ENCODE measurements at regions not wholly inside any gene's neighbourhood (a gene's known extent, or its start where the extent isn't known, plus 50 kb on each side); places are given as distances from the start of the nearest gene placed in this dataset.

DNA sequence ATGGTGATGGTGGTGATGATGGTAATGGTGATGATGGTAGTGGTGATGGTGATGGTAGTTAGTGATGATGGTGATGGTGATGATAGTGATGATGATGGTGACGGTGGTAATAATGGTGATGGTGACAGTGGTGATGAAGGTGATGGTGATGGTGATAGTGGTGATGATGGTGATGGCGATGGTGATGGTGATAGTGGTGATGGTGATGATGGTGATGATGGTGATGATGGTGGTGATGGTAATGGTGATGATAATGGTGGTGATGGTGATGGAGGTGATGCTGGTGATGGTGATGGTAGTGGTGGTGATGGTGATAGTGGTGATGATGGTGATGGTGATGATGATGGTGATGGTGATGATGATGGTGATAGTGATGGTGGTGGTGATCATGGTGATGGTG is 148.7 kb upstream of the TNRC6C start:
- no peak for DNase-seq (ENCODE audit: low read depth in 3 of 3, low spot score in 2 of 3)

GRCh38 chr17:77810536-77810935 is 148.0 kb upstream of the TNRC6C start:
- DNase-seq (ENCODE audit: low read depth in 3 of 3, low spot score in 2 of 3) = no peak

- DNase-seq (ENCODE audit: low read depth in 3 of 3, low spot score in 2 of 3) = no peak
Observed at GRCh38 chr17:77811521-77811920, 147.0 kb upstream of the TNRC6C start.

GRCh38 chr17:77814091-77814772 is 144.3 kb upstream of the TNRC6C start:
- no peak for DNase-seq (ENCODE audit: low read depth in 3 of 3, low spot score in 2 of 3)

- no peak for DNase-seq (ENCODE audit: low read depth in 3 of 3, low spot score in 2 of 3)
Observed at GRCh38 chr17:77815127-77815905, 143.2 kb upstream of the TNRC6C start.

DNA sequence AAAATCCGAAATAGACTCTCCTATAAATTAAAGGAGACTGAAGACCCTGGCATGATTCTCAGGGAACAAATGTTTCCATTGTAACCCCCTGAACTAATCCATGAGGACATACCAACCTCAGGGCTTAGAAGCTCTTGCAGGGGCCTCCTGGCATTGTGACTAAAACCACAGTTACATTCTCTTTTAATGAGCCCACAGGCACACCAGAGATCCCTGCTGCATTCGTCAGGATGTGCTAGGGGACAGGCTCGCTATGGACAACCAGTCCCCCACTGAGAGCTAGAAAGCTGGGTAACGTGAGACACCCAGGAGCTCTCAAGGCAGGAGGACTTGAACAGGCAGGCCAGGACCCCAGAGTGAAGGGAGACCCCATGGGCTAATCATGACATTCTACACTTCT is 140.6 kb upstream of the TNRC6C start:
- no peak for DNase-seq (ENCODE audit: low read depth in 3 of 3, low spot score in 2 of 3)

DNA sequence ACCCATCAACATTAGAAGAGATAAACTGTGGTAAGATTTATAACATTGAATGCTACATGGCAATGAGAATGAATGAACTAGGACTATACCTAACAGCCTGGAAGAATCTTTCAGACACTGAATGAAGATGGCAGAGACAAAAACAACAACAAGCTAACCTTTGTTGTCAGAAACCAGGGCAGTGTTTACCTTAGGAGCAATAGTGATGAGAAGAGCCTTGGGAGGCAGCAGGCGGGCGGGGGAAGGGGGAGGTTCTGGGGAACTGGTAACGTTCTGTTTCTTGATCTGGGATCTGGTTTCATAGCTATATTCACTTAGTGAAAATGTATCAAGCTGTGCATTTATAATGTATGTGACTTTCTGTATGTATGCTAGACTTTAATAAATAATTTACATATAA is 139.0 kb upstream of the TNRC6C start:
- no peak for DNase-seq (ENCODE audit: low read depth in 3 of 3, low spot score in 2 of 3)

GRCh38 chr17:77821114-77821513 is 137.4 kb upstream of the TNRC6C start:
- no peak for DNase-seq (ENCODE audit: low read depth in 3 of 3, low spot score in 2 of 3)

DNA sequence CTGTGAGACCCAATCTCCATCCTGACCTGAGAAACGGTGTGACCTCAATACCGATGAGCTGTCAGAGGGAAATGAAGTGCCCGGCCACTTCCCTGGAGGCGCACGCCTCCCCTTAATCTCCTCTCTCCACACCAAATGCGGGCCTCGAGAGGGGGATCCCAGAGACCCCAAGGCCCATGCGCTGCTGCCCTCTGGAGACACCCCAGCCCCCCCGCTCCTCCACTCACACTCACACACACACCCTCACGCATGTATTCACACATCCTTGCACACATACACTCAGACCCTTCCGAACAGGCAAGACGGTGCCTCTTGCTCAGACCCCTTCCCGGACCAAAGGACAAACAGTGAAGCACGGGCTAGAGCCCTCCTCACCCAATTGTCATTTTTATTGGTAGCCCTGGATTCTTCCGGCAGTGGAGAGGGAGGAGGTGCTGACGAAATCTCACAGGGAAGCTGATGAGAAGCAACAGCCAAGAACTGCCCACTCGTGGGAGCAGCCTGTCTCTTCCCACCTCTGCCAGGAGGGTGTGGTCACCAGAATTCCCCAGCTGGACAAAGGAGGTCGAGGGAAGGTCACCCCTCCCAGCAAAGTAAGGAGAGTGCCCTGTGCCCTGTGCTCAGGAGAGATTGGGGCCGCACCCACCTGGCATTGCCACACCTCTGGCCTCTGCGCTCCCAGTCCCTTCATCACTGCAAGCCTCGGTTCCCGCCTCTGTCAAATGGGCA is 136.0 kb upstream of the TNRC6C start:
- no peak for DNase-seq (ENCODE audit: low read depth in 3 of 3, low spot score in 2 of 3)

GRCh38 chr17:77824102-77824779 is 134.3 kb upstream of the TNRC6C start:
- no peak for DNase-seq (ENCODE audit: low read depth in 3 of 3, low spot score in 2 of 3)

DNA sequence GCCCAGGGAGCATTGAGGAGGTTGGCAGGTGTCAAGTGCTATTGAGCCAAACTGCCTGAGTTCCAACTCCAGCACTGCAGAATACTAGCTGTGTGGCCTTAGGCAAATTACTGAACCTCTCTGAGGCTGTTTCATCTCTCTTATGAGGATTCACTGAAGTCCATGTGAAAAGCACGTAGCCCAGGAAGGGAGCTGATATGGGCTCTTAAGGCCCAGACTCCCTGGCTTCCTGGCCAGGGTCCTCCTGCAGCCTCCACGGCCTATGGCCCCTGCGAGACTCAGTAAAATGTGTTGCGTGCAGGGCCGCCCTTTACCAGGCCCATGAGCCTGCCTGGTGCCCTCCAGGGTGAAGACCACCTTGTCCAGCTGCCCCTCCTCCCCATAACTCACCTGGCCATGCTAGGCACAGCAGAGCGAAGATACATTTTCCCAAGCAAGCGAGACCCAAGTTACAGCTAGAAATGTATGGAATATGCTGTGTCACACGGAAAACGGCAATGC is 133.7 kb upstream of the TNRC6C start:
- no peak for DNase-seq (ENCODE audit: low read depth in 3 of 3, low spot score in 2 of 3)

DNA sequence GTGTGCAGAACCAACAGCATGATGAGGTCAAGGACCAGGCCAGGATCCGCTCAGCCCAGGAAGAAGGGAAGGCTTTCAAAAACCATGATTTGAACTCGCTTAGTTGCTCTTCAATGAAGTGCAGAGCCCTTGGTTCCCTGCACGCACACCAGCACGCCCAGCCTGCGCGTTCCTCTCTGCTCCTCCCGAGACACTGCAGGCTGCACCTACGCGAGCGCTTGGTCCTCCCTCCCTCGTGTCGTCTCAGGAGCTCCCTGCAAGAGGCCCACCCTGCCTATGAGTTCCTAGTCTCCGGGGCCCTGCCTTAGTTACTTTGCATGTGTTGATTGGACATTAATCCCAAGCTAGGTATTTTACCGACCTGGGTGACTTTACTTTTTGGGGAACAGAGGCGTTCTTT is 132.9 kb upstream of the TNRC6C start:
- no peak for DNase-seq (ENCODE audit: low read depth in 3 of 3, low spot score in 2 of 3)

- DNase-seq (ENCODE audit: low read depth in 3 of 3, low spot score in 2 of 3) = no peak
Observed at GRCh38 chr17:77826132-77826873, 132.2 kb upstream of the TNRC6C start.

- DNase-seq (ENCODE audit: low read depth in 3 of 3, low spot score in 2 of 3) = no peak
Observed at GRCh38 chr17:77827039-77827438, 131.5 kb upstream of the TNRC6C start.

DNA sequence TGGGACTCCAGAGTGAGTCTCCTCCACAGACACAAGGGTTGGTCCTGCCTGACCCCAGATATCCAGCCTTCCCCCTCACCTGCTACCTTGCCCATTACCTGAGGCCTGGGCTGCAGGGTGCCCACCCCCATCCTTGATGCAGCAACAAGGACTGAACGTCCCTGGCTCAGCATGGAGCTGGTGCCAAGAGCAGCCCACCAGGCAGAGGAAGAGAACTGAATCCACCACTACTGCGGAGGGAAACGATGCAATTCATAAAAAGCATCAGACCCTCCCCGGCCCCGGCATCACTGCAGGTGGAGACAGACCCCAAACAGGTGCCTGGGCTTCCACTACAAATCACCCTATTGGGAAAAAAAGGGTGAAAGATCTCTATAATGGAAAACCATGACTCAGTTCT is 131.0 kb upstream of the TNRC6C start:
- DNase-seq (ENCODE audit: low read depth in 3 of 3, low spot score in 2 of 3) = no peak

DNA sequence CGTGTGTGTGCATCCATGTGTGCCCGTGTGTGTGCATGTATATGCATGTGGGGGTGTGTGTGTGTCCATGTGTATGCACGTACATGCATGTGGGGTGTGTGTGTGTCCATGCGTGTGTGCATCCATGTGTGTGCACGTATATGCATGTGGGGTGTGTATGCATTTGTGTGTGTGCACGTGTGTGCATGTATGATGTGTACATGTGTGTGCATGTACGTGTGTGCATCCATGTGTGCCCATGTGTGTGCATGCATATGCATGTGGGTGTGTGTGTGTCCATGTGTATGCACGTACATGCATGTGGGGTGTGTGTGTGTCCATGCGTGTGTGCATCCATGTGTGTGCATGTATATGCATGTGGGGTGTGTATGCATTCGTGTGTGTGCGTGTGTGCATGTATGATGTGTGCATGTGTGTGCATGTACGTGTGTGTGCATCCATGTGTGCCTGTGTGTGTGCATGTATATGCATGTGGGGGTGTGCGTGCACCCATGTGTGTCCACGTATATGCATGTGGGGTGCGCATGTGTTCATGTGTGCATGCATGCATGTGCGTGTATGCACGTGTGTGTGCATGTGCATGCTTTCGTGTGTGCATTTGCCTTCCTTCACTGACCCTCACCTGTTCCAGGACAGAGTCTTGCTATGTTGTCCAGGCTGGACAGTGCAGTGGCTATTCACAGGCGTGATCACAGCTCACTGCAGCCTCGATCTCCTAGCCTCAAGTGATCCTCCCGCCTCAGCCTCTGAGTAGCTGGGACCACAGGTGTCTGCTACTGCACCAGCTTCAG is 129.6 kb upstream of the TNRC6C start:
- no peak for DNase-seq (ENCODE audit: low read depth in 3 of 3, low spot score in 2 of 3)

- DNase-seq (ENCODE audit: low read depth in 3 of 3, low spot score in 2 of 3) = no peak
Observed at GRCh38 chr17:77829843-77830799, 128.4 kb upstream of the TNRC6C start.

- no peak for DNase-seq (ENCODE audit: low read depth in 3 of 3, low spot score in 2 of 3)
Observed at GRCh38 chr17:77830816-77831473, 127.6 kb upstream of the TNRC6C start.
